ENCODE measurements at regions not wholly inside any gene's neighbourhood (a gene's known extent, or its start where the extent isn't known, plus 50 kb on each side); places are given as distances from the start of the nearest gene placed in this dataset.

- intact Hi-C loops (cut with DNase I; ENCODE audit: low total_unique reads): no loop called here
- H3K4me3 ChIP-seq: no peak overlapping the region
- 77 to 91% (median 87%) methylated on average over 1 of the region's 1 CpG for WGBS, 5 donors
Observed at GRCh38 chr4:137694138-137694537, 161.8 kb upstream of the PCDH18 start.

GRCh38 chr4:137693641-137694040 is 161.3 kb upstream of the PCDH18 start:
- H3K27me3 ChIP-seq (replicated peaks in 1 of 7): no peaks in the 10 kb centered on the region
- no peak overlapping the region for H3K4me3 ChIP-seq
- no peak overlapping the region for H3K27ac ChIP-seq
- no peaks in the 10 kb centered on the region for H3K9me3 ChIP-seq
- H3K36me3 ChIP-seq: no peaks in the 10 kb centered on the region
- no peaks in the 10 kb centered on the region for H3K4me1 ChIP-seq
- 84 to 98% (median 90%) methylated on average over 1 of the region's 1 CpG for WGBS, 5 donors
- no peak for DNase-seq
- intact Hi-C loops (cut with DNase I; ENCODE audit: low total_unique reads): no loop called here
- TF ChIP-seq POLR2A (IDR thresholded peaks at IDR 0.05): no peak
- no peak for TF ChIP-seq POLR2AphosphoS5 (IDR thresholded peaks at IDR 0.05)
- TF ChIP-seq CTCF (IDR thresholded peaks at IDR 0.05 in 8 of 11, conservative IDR thresholded peaks at IDR 0.05 in 3 of 11): no peak

More at GRCh38 chr4:137694138-137694537, 161.8 kb upstream of the PCDH18 start:
- TF ChIP-seq POLR2A (IDR thresholded peaks at IDR 0.05): no peak
- no peak for TF ChIP-seq CTCF (IDR thresholded peaks at IDR 0.05 in 8 of 11, conservative IDR thresholded peaks at IDR 0.05 in 3 of 11)
- TF ChIP-seq POLR2AphosphoS5 (IDR thresholded peaks at IDR 0.05): no peak
- no peaks in the 10 kb centered on the region for H3K4me1 ChIP-seq
- H3K9me3 ChIP-seq: no peaks in the 10 kb centered on the region
- no peaks in the 10 kb centered on the region for H3K27me3 ChIP-seq (replicated peaks in 1 of 7)
- DNase-seq: no peak
- no peak overlapping the region for H3K27ac ChIP-seq
- no peaks in the 10 kb centered on the region for H3K36me3 ChIP-seq

- Histone ChIP-seq H3K9me3 (no peaks in the 10 kb centered on the region), H3K4me3 (no peak overlapping the region), H3K27me3 (replicated peaks in 1 of 7) (no peaks in the 10 kb centered on the region), H3K27ac (no peak overlapping the region), H3K36me3 (no peaks in the 10 kb centered on the region), H3K4me1 (no peaks in the 10 kb centered on the region)
- no peak for DNase-seq
- intact Hi-C loops (cut with DNase I; ENCODE audit: low total_unique reads): no loop called here
- TF ChIP-seq CTCF (IDR thresholded peaks at IDR 0.05 in 8 of 11, conservative IDR thresholded peaks at IDR 0.05 in 3 of 11): no peak
- no peak for TF ChIP-seq POLR2AphosphoS5 (IDR thresholded peaks at IDR 0.05)
- no peak for TF ChIP-seq POLR2A (IDR thresholded peaks at IDR 0.05)
Observed at GRCh38 chr4:137692205-137692604, 159.9 kb upstream of the PCDH18 start.

- no peaks in the 10 kb centered on the region for H3K27me3 ChIP-seq (replicated peaks in 1 of 7)
- no peaks in the 10 kb centered on the region for H3K9me3 ChIP-seq
- H3K27ac ChIP-seq: no peak overlapping the region
- no peak for DNase-seq
- no peaks in the 10 kb centered on the region for H3K4me1 ChIP-seq
- 93 to 98% (median 95%) methylated on average over 1 of the region's 1 CpG for WGBS, 5 donors
- no peak overlapping the region for H3K4me3 ChIP-seq
- H3K36me3 ChIP-seq: no peaks in the 10 kb centered on the region
- TF ChIP-seq POLR2AphosphoS5 (IDR thresholded peaks at IDR 0.05) (no peak), POLR2A (IDR thresholded peaks at IDR 0.05) (no peak), CTCF (IDR thresholded peaks at IDR 0.05 in 8 of 11, conservative IDR thresholded peaks at IDR 0.05 in 3 of 11) (no peak)
- intact Hi-C loops (cut with DNase I; ENCODE audit: low total_unique reads): no loop called here
Observed at GRCh38 chr4:137688651-137689050, 156.4 kb upstream of the PCDH18 start.
